GM12878 (cell line): ENCODE measurements at regions not wholly inside any gene's neighbourhood (a gene's known extent, or its start where the extent isn't known, plus 50 kb on each side); places are given as distances from the start of the nearest gene placed in this dataset.
A peak's percentile ranks its signal among the peaks of the same experiment; 100 is the strongest.

Experiments used
- ATAC-seq: fragments of 200-7000 bp; cut with Tn5 transposase; 3 replicates; pipeline ENCODE4 v1.9.1; 2020; ENCODE audit warnings: mild to moderate bottlenecking, moderate library complexity
- BruUV-seq: library from RNA; stranded (reverse); fragments of 400-500 nt; replicated peaks from 2 replicates; lab custom pipeline; 2021; lab: Mats Ljungman, UMichigan
- CTCF ChIA-PET: fragments of 300-600 bp; sonication (Branson Sonifier 250); formaldehyde crosslinking; extraction: SDS; loops from one replicate; lab custom pipeline; 2021; ENCODE audit warnings: inconsistent platforms; lab: Yijun Ruan, JAX
- POLR2A ChIA-PET: fragments of 350-600 bp; formaldehyde crosslinking; extraction: SDS; loops from one replicate; lab custom pipeline; 2021; ENCODE audit warnings: inconsistent platforms; lab: Charles Lee
- RAD21 ChIA-PET: fragments of 300-600 bp; sonication (Branson Sonifier 250); formaldehyde crosslinking; loops from one replicate; lab custom pipeline; 2023; ENCODE audit warnings: antibody characterized with exemption; ENCODE audit not compliant: unreplicated experiment; lab: Charles Lee
- SMC1A ChIA-PET: fragments of 300-600 bp; sonication (Branson Sonifier 250); formaldehyde crosslinking; loops from one replicate; lab custom pipeline; 2023; ENCODE audit not compliant: unreplicated experiment, uncharacterized antibody; lab: Charles Lee
- DNase-seq: peaks from one replicate; pipeline ENCODE4 v3.0.0-alpha.2; 2011; ENCODE audit warnings: low read depth, low spot score
- FAIRE-seq: peaks from 3 replicates; lab custom pipeline; 2011; peaks lifted over from hg19 to GRCh38; lab: Jason Lieb, UNC
- H2AFZ ChIP-seq: 2 replicates; pipeline ENCODE4 v1.6.0; 2011; ENCODE audit warnings: low read depth, low read length, control low read depth; ENCODE audit not compliant: control insufficient read depth
- H3K27ac ChIP-seq: 2 replicates; pipeline ENCODE4 v1.5.1; 2011; ENCODE audit warnings: control low read depth; ENCODE audit not compliant: control insufficient read depth, insufficient read depth
- H3K27me3 ChIP-seq, 2 experiments: replicated peaks in 1 of 2; 2 replicates each; pipeline versions ENCODE4 v1.6.0 to v1.6.1; 2011; ENCODE audit warnings: low read length in 1 of 2; ENCODE audit not compliant: control insufficient read depth in 2 of 2, insufficient read depth in 2 of 2
- H3K36me3 ChIP-seq, 2 experiments: 2 replicates each; pipeline ENCODE4 v1.5.1; 2011; ENCODE audit warnings: low read length in 1 of 2; ENCODE audit not compliant: control insufficient read depth in 2 of 2, insufficient read depth in 2 of 2
- H3K4me1 ChIP-seq: 2 replicates; pipeline ENCODE4 v1.6.1; 2011; ENCODE audit warnings: mild to moderate bottlenecking, low read length, moderate library complexity, mixed read lengths; ENCODE audit not compliant: control insufficient read depth, insufficient read depth
- H3K4me2 ChIP-seq: 2 replicates; pipeline ENCODE4 v1.6.0; 2011; ENCODE audit warnings: control low read depth; ENCODE audit not compliant: control insufficient read depth, insufficient read depth
- H3K4me3 ChIP-seq: fragments of 200-600 bp; sonication (generic); 2 replicates; pipeline ENCODE4 v1.5.1; 2016
- H3K79me2 ChIP-seq: 2 replicates; pipeline ENCODE4 v1.6.0; 2011; ENCODE audit warnings: low read length; ENCODE audit not compliant: control insufficient read depth, insufficient read depth
- H3K9ac ChIP-seq: 2 replicates; pipeline ENCODE4 v1.8.0; 2011; ENCODE audit warnings: low read length, control low read depth, mixed read lengths; ENCODE audit not compliant: control insufficient read depth, insufficient read depth
- H3K9me3 ChIP-seq: replicated peaks from 3 replicates; pipeline ENCODE4 v1.5.1; 2011; ENCODE audit warnings: mild to moderate bottlenecking, low read length; ENCODE audit not compliant: control insufficient read depth, insufficient read depth
- H4K20me1 ChIP-seq: 2 replicates; pipeline ENCODE4 v1.6.0; 2011; ENCODE audit not compliant: control insufficient read depth, insufficient read depth
- CTCF ChIP-seq, 3 experiments: IDR thresholded peaks in 2 of 3; conservative IDR thresholded peaks in 1 of 3; 2 replicates each; pipeline ENCODE4 v1.5.1; 2011; ENCODE audit warnings: low read depth in 3 of 3, low read length in 3 of 3, mild to moderate bottlenecking in 3 of 3, control low read depth in 2 of 3, moderate library complexity in 2 of 3, inconsistent platforms in 1 of 3, mixed read lengths in 1 of 3; ENCODE audit not compliant: control insufficient read depth in 2 of 3, insufficient read depth in 1 of 3; ENCODE audit errors: extremely low read depth in 1 of 3
- MTA3 ChIP-seq: IDR thresholded peaks from 2 replicates; pipeline ENCODE4 v1.6.1; 2012; ENCODE audit warnings: low read length, inconsistent platforms, borderline replicate concordance
- RAD21 ChIP-seq: IDR thresholded peaks from 2 replicates; pipeline ENCODE4 v1.6.1; 2011; ENCODE audit warnings: mild to moderate bottlenecking, low read depth, low read length, moderate library complexity; ENCODE audit not compliant: insufficient read depth
- SMC3 ChIP-seq: IDR thresholded peaks from 2 replicates; pipeline ENCODE4 v1.6.1; 2011; ENCODE audit warnings: low read length, improper control_type of control experiment, borderline replicate concordance
- ZNF687 ChIP-seq: fragments of 450-650 bp; IDR thresholded peaks from 2 replicates; pipeline ENCODE4 v1.6.1; 2017; ENCODE audit warnings: mild to moderate bottlenecking, moderate library complexity
- WGBS: methylation state at CpG from one replicate; pipeline ENCODE4 v1.1.6; 2016; ENCODE audit warnings: low lambda C conversion rate; ENCODE audit not compliant: insufficient replicate concordance, insufficient coverage; ENCODE audit errors: missing lambda C conversion rate; 5-methylcytosine and 5-hydroxymethylcytosine counted together
- in situ Hi-C: fragments of 300-500 bp; cut with MboI; formaldehyde crosslinking; loops from 9 replicates; pipeline ENCODE4 v1.14.3; 2018; ENCODE audit warnings: mixed read lengths
- intact Hi-C: fragments of 100-400 bp; cut with micrococcal nuclease; formaldehyde crosslinking; loops from one replicate; pipeline ENCODE4 v1.14.2; 2022; ENCODE audit not compliant: unreplicated experiment

GRCh38 chr3:30966896-30967295, 72.4 kb upstream of the GADL1 start (continued):
- no peak for TF ChIP-seq ZNF687

- FAIRE-seq (no peak), ATAC-seq (peak; percentile 46; the same call in 1 of the 3 replicates), DNase-seq (no peak)
- no peak overlapping the region for H3K9ac ChIP-seq
- H3K4me3 ChIP-seq: no peak overlapping the region
- H2AFZ ChIP-seq: no peak overlapping the region
- no peak overlapping the region for H3K4me2 ChIP-seq
- WGBS: 0% methylated on average over 2 of the region's 2 CpGs
- no peaks in the 10 kb centered on the region for H3K36me3 ChIP-seq
- no peaks in the 10 kb centered on the region for H3K79me2 ChIP-seq
- no peaks in the 10 kb centered on the region for H4K20me1 ChIP-seq
- H3K4me1 ChIP-seq: no peaks in the 10 kb centered on the region
- POLR2A ChIA-PET: no interaction called here
- in situ Hi-C loops: no loop called here
- TF ChIP-seq CTCF (IDR thresholded peaks at IDR 0.05 in 2 of 3, conservative IDR thresholded peaks at IDR 0.05 in 1 of 3; ENCODE audit: control insufficient read depth in 2 of 3, extremely low read depth in 1 of 3, insufficient read depth in 1 of 3, low read depth in 3 of 3, low read length in 3 of 3) (peak; percentile 15 to 46 (median 24); a peak in 4 of 6 replicates), MTA3 (no peak), SMC3 (peak; percentile 39; the same call in 1 of the 2 replicates), RAD21 (peak; percentile 49; the same call in 1 of the 2 replicates)
- no peaks in the 10 kb centered on the region for H3K27me3 ChIP-seq
- BruUV-seq: no TSS peak
- RAD21 ChIA-PET: interaction anchor here (0.7 kb wide), 1 partner anchor 475 kb away, joined by 3 read pairs; no protein-coding TSS in a partner anchor
- SMC1A ChIA-PET: interaction anchor here (0.6 to 3.0 kb wide), 5 partner anchors 27 to 272 kb away, joined by 3 to 12 read pairs (median 3); no protein-coding TSS in a partner anchor
- H3K27ac ChIP-seq: no peak overlapping the region
- CTCF ChIA-PET: interaction anchor here (1.2 to 3.7 kb wide), 4 partner anchors 159 to 196 kb away, joined by 3 to 13 read pairs (median 4); no protein-coding TSS in a partner anchor
- intact Hi-C loops: no loop called here
- H3K9me3 ChIP-seq: no peaks in the 10 kb centered on the region
Observed at GRCh38 chr3:30970183-30970582, 75.7 kb upstream of the GADL1 start.
